KBM-7 (cell line): ENCODE measurements at regions not wholly inside any gene's neighbourhood (a gene's known extent, or its start where the extent isn't known, plus 50 kb on each side); places are given as distances from the start of the nearest gene placed in this dataset.
"Not testable (repeated sequence)": the region's sequence is repeated elsewhere in the genome, so short reads cannot be mapped to it uniquely, and the experiment has no call there.

Experiments used
- DNase-seq: peaks from one replicate; pipeline ENCODE4 v3.0.0-alpha.2; 2015
- in situ Hi-C: fragments of 300-500 bp; cut with MboI; formaldehyde crosslinking; loops from 2 replicates; pipeline ENCODE4 v1.14.3; 2020; ENCODE audit warnings: low sequenced_read_pairs, low pct_unique_long_range_greater_than_20kb, mixed read lengths

GRCh38 chr3:26418553-26418952 is 204.0 kb upstream of the LRRC3B start:
- in situ Hi-C loops: no loop called here
- no peak for DNase-seq

- in situ Hi-C loops: no loop called here
- no peak for DNase-seq
These were observed 200.2 kb upstream of the LRRC3B start for GRCh38 chr3:26422415-26422814.

- no peak for DNase-seq
- in situ Hi-C loops: no loop called here
These were observed 197.5 kb upstream of the LRRC3B start for GRCh38 chr3:26425076-26425475.

- in situ Hi-C loops: no loop called here
- DNase-seq: no peak
These were observed 193.6 kb upstream of the LRRC3B start for GRCh38 chr3:26428992-26429391.

- no peak for DNase-seq
- in situ Hi-C loops: no loop called here
These were observed 184.9 kb upstream of the LRRC3B start for GRCh38 chr3:26437678-26438077.

GRCh38 chr3:26438325-26438940 is 184.1 kb upstream of the LRRC3B start:
- DNase-seq: no peak
- in situ Hi-C loops: no loop called here

GRCh38 chr3:26438981-26439884 is 183.3 kb upstream of the LRRC3B start:
- DNase-seq: no peak
- in situ Hi-C loops: no loop called here

GRCh38 chr3:26449996-26450395 is 172.6 kb upstream of the LRRC3B start:
- DNase-seq: no peak
- in situ Hi-C loops: no loop called here

- in situ Hi-C loops: no loop called here
These were observed 170.2 kb upstream of the LRRC3B start for GRCh38 chr3:26452363-26452762.

GRCh38 chr3:26460985-26461384 is 161.6 kb upstream of the LRRC3B start:
- DNase-seq: no peak
- in situ Hi-C loops: no loop called here

More at GRCh38 chr3:26452363-26452762, 170.2 kb upstream of the LRRC3B start:
- no peak for DNase-seq

- in situ Hi-C loops: no loop called here
- DNase-seq: no peak
These were observed 150.2 kb upstream of the LRRC3B start for GRCh38 chr3:26472345-26472744.

- DNase-seq: no peak
- in situ Hi-C loops: no loop called here
These were observed 147.9 kb upstream of the LRRC3B start for GRCh38 chr3:26474706-26475105.

GRCh38 chr3:26480377-26480776 is 142.2 kb upstream of the LRRC3B start:
- in situ Hi-C loops: no loop called here
- DNase-seq: no peak

- peak; percentile 9 for DNase-seq
- in situ Hi-C loops: no loop called here
These were observed 138.4 kb upstream of the LRRC3B start for GRCh38 chr3:26484140-26484539.

- in situ Hi-C loops: no loop called here
- no peak for DNase-seq
These were observed 124.3 kb upstream of the LRRC3B start for GRCh38 chr3:26498271-26498670.

- DNase-seq: no peak
- in situ Hi-C loops: no loop called here
These were observed 117.2 kb upstream of the LRRC3B start for GRCh38 chr3:26505399-26505798.

GRCh38 chr3:26514445-26515029 is 108.0 kb upstream of the LRRC3B start:
- in situ Hi-C loops, DNase-seq: not testable (repeated sequence)

GRCh38 chr3:26515351-26515750 is 107.2 kb upstream of the LRRC3B start:
- DNase-seq: no peak
- in situ Hi-C loops: no loop called here

GRCh38 chr3:26521261-26521660 is 101.3 kb upstream of the LRRC3B start:
- in situ Hi-C loops: no loop called here
- no peak for DNase-seq

- DNase-seq: no peak
- in situ Hi-C loops: no loop called here
These were observed 99.7 kb upstream of the LRRC3B start for GRCh38 chr3:26522919-26523318.
